Uterus (tissue), 3 donors: ENCODE measurements at regions not wholly inside any gene's neighbourhood (a gene's known extent, or its start where the extent isn't known, plus 50 kb on each side); places are given as distances from the start of the nearest gene placed in this dataset.
A peak's percentile ranks its signal among the peaks of the same experiment; 100 is the strongest.

ENCODE experiments used
- DNase-seq, 2 donors: peaks; one replicate each; pipeline ENCODE4 v3.0.0-alpha.2; 2019 to 2020
- H3K27ac ChIP-seq, 2 donors: fragments of 200-600 bp; sonication (generic); 1 replicate in 1 of 2; 2 replicates in 1 of 2; pipeline ENCODE4 v1.5.1; 2016 to 2018
- H3K27me3 ChIP-seq, 2 donors: fragments of 200-600 bp; sonication (generic); one replicate each; pipeline ENCODE4 v1.5.1; 2018 to 2019; ENCODE audit warnings: control low read depth in 1 of 2
- H3K36me3 ChIP-seq, 2 donors: fragments of 200-600 bp; sonication (generic); one replicate each; pipeline ENCODE4 v1.5.1; 2019; ENCODE audit warnings: control low read depth in 1 of 2
- H3K4me1 ChIP-seq, 2 donors: fragments of 200-600 bp; sonication (generic); one replicate each; pipeline ENCODE4 v1.5.1; 2018 to 2019; ENCODE audit warnings: control low read depth in 1 of 2
- H3K4me3 ChIP-seq, 2 donors: fragments of 200-600 bp; sonication (generic); 1 replicate in 1 of 2; 2 replicates in 1 of 2; pipeline ENCODE4 v1.5.1; 2018 to 2019; ENCODE audit warnings: mild to moderate bottlenecking in 1 of 2
- H3K9me3 ChIP-seq, 2 donors: fragments of 200-600 bp; sonication (generic); one replicate each; pipeline ENCODE4 v1.5.1; 2019; ENCODE audit warnings: control low read depth in 1 of 2
- CTCF ChIP-seq, 4 experiments: fragments of 200-600 bp in 2 of 4; fragments of 450-650 bp in 2 of 4; sonication (generic) in 2 of 4; IDR thresholded peaks; one replicate each; pipeline ENCODE4 v1.5.1; 2016 to 2019; ENCODE audit warnings: antibody characterized with exemption in 4 of 4, mild to moderate bottlenecking in 2 of 4, moderate library complexity in 1 of 4
- POLR2A ChIP-seq, 2 donors: fragments of 450-650 bp; IDR thresholded peaks; one replicate each; pipeline ENCODE4 v1.6.1; 2016; ENCODE audit warnings: antibody characterized with exemption in 2 of 2, mild to moderate bottlenecking in 1 of 2, moderate library complexity in 1 of 2
- intact Hi-C: fragments of 100-400 bp; cut with DNase I; formaldehyde crosslinking; loops from one replicate; pipeline ENCODE4 v1.15.1; 2023; ENCODE audit warnings: low total_unique reads
- donor health status: DM: yes; HTN: yes; CAD: no.

DNA sequence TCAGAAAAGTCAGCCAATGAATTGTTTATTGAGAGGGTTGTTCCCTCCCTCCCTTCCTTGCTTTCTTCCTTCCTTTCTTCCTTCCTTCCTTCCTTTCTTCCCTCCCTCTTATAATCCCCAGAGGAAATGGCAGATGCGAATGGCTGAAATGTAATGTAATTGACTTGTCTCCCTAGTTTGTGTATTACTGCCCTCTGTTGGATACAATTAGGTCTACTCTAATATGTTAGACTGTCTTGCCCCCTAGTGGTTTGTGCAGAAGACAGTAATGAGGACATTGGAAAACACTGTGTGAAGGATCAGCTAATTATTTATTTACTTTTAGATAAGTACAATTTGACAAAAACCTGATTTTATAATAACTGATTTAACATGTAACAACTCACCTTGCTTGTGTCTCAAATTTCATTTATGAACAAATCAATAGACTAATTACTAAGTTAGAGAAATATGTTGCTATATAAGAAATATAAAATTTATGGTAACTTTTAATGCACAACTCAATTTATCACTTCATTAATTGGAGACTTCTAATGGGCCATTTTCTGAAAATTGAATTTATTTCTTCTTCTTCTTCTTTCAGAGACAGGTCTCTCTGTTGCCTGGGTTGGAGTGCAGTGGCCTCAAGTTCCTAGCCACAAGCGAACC, 229.8 kb upstream of the LRIG3 start:
- TF ChIP-seq POLR2A (IDR thresholded peaks at IDR 0.05) (no peak), CTCF (IDR thresholded peaks at IDR 0.05) (peak; percentile 85 to 98 (median 94))
- Histone ChIP-seq H3K36me3 (no peaks in the 10 kb centered on the region), H3K27ac (no peak overlapping the region), H3K9me3 (no peaks in the 10 kb centered on the region), H3K4me1 (no peaks in the 10 kb centered on the region), H3K4me3 (no peak overlapping the region), H3K27me3 (peaks cover 0 to 3% of the 10 kb centered on the region in 2 donors)
- DNase-seq: peak in 1 of 2 donors; percentile 20
- intact Hi-C loops: no loop called here

DNA sequence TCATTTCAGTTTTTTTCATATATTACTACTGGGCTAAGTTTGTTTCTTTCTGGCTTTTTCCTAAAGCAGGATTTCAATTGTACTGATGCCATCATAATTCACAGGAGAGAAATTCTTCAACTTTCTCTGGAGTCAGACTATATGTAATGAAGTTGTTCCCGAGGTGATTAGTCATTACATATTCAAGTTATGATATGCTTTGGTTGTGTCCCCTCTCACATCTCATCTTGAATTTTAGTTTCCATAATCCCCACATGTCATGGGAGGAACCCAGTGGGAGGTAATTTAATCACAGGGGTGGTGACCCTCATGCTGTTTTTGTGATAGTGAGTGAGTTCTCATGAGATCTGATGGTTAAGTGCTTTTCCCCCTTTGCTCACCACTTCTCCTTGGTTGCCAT, 227.5 kb upstream of the LRIG3 start:
- no peaks in the 10 kb centered on the region for H3K27me3 ChIP-seq
- no peaks in the 10 kb centered on the region for H3K9me3 ChIP-seq
- TF ChIP-seq POLR2A (IDR thresholded peaks at IDR 0.05) (no peak), CTCF (IDR thresholded peaks at IDR 0.05) (no peak)
- no peak overlapping the region for H3K27ac ChIP-seq
- H3K4me1 ChIP-seq: no peaks in the 10 kb centered on the region
- no peak overlapping the region for H3K4me3 ChIP-seq
- no peaks in the 10 kb centered on the region for H3K36me3 ChIP-seq
- intact Hi-C loops: no loop called here
- DNase-seq: no peak

- H3K27ac ChIP-seq: no peak overlapping the region
- no peaks in the 10 kb centered on the region for H3K27me3 ChIP-seq
- TF ChIP-seq POLR2A (IDR thresholded peaks at IDR 0.05) (no peak), CTCF (IDR thresholded peaks at IDR 0.05) (no peak)
- no peaks in the 10 kb centered on the region for H3K9me3 ChIP-seq
- no peaks in the 10 kb centered on the region for H3K4me1 ChIP-seq
- intact Hi-C loops: no loop called here
- no peaks in the 10 kb centered on the region for H3K36me3 ChIP-seq
- DNase-seq: no peak
- H3K4me3 ChIP-seq: no peak overlapping the region
These were observed 222.0 kb upstream of the LRIG3 start for GRCh38 chr12:59142183-59142790.

DNA sequence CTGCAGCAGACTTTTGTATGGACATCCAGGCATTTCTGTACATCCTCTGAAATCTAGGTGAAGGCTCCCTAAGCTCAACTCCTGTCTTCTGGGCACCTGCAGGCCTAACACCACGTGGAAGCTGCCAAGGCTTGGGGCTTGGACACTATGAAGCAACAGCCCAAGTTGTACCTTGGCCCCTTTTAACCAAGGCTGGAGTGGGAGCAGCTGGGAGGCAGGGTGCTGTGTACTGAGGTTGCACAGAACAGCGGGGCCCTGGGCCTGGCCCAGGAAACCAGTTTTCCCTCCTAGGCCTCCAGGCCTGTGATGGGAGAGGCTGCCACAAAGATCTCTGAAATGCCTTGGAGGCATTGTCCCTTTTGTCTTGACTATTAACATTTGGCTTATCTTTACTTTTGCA, 214.4 kb upstream of the LRIG3 start:
- Histone ChIP-seq H3K4me1 (no peaks in the 10 kb centered on the region), H3K27ac (no peak overlapping the region), H3K27me3 (no peaks in the 10 kb centered on the region), H3K4me3 (no peak overlapping the region), H3K9me3 (no peaks in the 10 kb centered on the region), H3K36me3 (no peaks in the 10 kb centered on the region)
- no peak for DNase-seq
- intact Hi-C loops: no loop called here
- no peak for TF ChIP-seq CTCF (IDR thresholded peaks at IDR 0.05)
- no peak for TF ChIP-seq POLR2A (IDR thresholded peaks at IDR 0.05)

DNA sequence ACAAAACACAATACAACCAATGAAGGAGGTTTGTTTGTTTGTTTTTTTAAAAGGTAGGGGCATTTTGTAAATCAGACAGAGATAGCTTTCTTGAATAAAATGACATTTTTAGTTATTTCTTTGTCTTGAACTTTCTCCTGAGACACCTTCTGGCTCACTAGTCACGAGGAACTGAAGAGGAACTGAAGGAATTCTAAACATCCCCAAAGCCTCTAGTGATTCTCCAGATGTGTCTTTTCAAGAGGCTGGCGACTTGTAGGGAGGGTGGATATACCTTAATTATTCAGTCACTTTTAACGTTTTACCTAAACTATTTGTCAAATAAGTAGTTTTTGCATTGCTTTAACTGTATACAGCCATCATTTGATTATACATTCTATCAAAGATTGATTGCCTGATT, 211.2 kb upstream of the LRIG3 start:
- H3K27ac ChIP-seq: no peak overlapping the region
- TF ChIP-seq POLR2A (IDR thresholded peaks at IDR 0.05): no peak
- no peak for TF ChIP-seq CTCF (IDR thresholded peaks at IDR 0.05)
- intact Hi-C loops: no loop called here
- DNase-seq: no peak
- H3K4me1 ChIP-seq: no peaks in the 10 kb centered on the region
- H3K27me3 ChIP-seq: no peaks in the 10 kb centered on the region
- H3K36me3 ChIP-seq: no peaks in the 10 kb centered on the region
- no peaks in the 10 kb centered on the region for H3K9me3 ChIP-seq
- no peak overlapping the region for H3K4me3 ChIP-seq
